DOHH2 (cell line): ENCODE measurements at regions not wholly inside any gene's neighbourhood (a gene's known extent, or its start where the extent isn't known, plus 50 kb on each side); places are given as distances from the start of the nearest gene placed in this dataset.

Source experiments
- EZH2phosphoT487 ChIP-seq: fragments of 200-600 bp; sonication (generic); IDR thresholded peaks from 2 replicates; pipeline ENCODE4 v1.6.1; 2017; ENCODE audit warnings: borderline replicate concordance, mild to moderate bottlenecking, antibody characterized with exemption, low read length, moderate library complexity, mixed read lengths
- TF ChIP-seq, protein P1 (sequence below): fragments of 200-600 bp; sonication (generic); IDR thresholded peaks from one replicate; pipeline ENCODE4 v1.5.1; 2014; ENCODE audit warnings: antibody characterized with exemption, mild to moderate bottlenecking, low read depth, low read length; ENCODE audit not compliant: poor library complexity, severe bottlenecking

DNA sequence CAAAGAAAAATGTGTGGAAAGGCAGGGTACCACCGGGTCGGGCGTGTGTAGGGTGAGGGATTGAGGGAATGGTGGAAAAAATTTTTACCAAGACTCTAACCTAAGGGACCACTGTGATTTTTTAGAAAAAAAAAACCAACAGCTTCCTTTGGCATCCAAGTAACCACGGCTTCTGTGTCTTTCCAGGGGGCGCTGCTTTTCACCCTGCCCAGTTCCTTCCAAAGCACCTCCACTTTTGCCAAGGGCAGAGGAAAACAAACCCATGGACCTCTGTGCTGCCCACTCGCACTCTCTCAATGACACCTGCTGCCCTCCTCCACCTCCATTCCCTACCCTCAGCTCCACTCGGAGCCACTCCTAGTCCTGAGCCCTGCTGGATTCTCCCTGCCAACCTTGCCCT is 381.0 kb downstream of the ENC1 start:
- TF ChIP-seq, protein P1, sequence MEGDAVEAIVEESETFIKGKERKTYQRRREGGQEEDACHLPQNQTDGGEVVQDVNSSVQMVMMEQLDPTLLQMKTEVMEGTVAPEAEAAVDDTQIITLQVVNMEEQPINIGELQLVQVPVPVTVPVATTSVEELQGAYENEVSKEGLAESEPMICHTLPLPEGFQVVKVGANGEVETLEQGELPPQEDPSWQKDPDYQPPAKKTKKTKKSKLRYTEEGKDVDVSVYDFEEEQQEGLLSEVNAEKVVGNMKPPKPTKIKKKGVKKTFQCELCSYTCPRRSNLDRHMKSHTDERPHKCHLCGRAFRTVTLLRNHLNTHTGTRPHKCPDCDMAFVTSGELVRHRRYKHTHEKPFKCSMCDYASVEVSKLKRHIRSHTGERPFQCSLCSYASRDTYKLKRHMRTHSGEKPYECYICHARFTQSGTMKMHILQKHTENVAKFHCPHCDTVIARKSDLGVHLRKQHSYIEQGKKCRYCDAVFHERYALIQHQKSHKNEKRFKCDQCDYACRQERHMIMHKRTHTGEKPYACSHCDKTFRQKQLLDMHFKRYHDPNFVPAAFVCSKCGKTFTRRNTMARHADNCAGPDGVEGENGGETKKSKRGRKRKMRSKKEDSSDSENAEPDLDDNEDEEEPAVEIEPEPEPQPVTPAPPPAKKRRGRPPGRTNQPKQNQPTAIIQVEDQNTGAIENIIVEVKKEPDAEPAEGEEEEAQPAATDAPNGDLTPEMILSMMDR, result no peak
- TF ChIP-seq EZH2phosphoT487, result no peak
